GM18511 (cell line): ENCODE measurements at regions not wholly inside any gene's neighbourhood (a gene's known extent, or its start where the extent isn't known, plus 50 kb on each side); places are given as distances from the start of the nearest gene placed in this dataset.

Source experiments
- ATAC-seq: cut with Tn5 transposase; IDR thresholded peaks from one replicate; pipeline ENCODE4 v1.9.1; 2021; ENCODE audit warnings: mild to moderate bottlenecking, moderate library complexity; ENCODE audit not compliant: unreplicated experiment

GRCh38 chrX:2608638-2609430 lies 82.3 kb upstream of the CD99 start:
- ATAC-seq: peak; percentile 93

- ATAC-seq: no peak
Observed at GRCh38 chrX:2607113-2607512, 84.0 kb upstream of the CD99 start.

GRCh38 chrX:2600564-2600963 lies 90.5 kb upstream of the CD99 start:
- ATAC-seq: no peak

GRCh38 chrX:2596555-2597255 lies 94.4 kb upstream of the CD99 start:
- ATAC-seq: no peak

GRCh38 chrX:2596045-2596444 lies 95.0 kb upstream of the CD99 start:
- ATAC-seq: no peak

GRCh38 chrX:2595258-2595657 lies 94.5 kb upstream of the DHRSX start:
- no peak for ATAC-seq

- ATAC-seq: no peak
Observed at GRCh38 chrX:2594491-2594890, 93.7 kb upstream of the DHRSX start.

GRCh38 chrX:2592279-2592678 lies 91.5 kb upstream of the DHRSX start:
- no peak for ATAC-seq

GRCh38 chrX:2589186-2590020 lies 88.6 kb upstream of the DHRSX start:
- ATAC-seq: no peak

- no peak for ATAC-seq
Observed at GRCh38 chrX:2588049-2588448, 87.3 kb upstream of the DHRSX start.

- ATAC-seq: no peak
Observed at GRCh38 chrX:2587146-2587545, 86.4 kb upstream of the DHRSX start.

- no peak for ATAC-seq
Observed at GRCh38 chrX:2585158-2585470, 84.3 kb upstream of the DHRSX start.

GRCh38 chrX:2584251-2585157 lies 83.7 kb upstream of the DHRSX start:
- no peak for ATAC-seq

GRCh38 chrX:2583194-2584162 lies 82.7 kb upstream of the DHRSX start:
- no peak for ATAC-seq

- no peak for ATAC-seq
Observed at GRCh38 chrX:2582667-2583066, 81.9 kb upstream of the DHRSX start.

GRCh38 chrX:2581296-2581695 lies 80.5 kb upstream of the DHRSX start:
- no peak for ATAC-seq

GRCh38 chrX:2578864-2579263 lies 78.1 kb upstream of the DHRSX start:
- peak; percentile 52 for ATAC-seq

GRCh38 chrX:2577844-2578466 lies 77.2 kb upstream of the DHRSX start:
- ATAC-seq: no peak

GRCh38 chrX:2576793-2577192 lies 76.0 kb upstream of the DHRSX start:
- no peak for ATAC-seq
